CD14-positive monocyte (primary cell): ENCODE measurements at regions not wholly inside any gene's neighbourhood (a gene's known extent, or its start where the extent isn't known, plus 50 kb on each side); places are given as distances from the start of the nearest gene placed in this dataset.

Source experiments
- DNase-seq, 3 donors: peaks; one replicate each; pipeline ENCODE4 v3.0.0-alpha.2; 2011 to 2022
- H2AFZ ChIP-seq: 2 replicates; pipeline ENCODE4 v1.6.0; 2012; ENCODE audit warnings: mild to moderate bottlenecking, low read depth, low read length, inconsistent platforms; ENCODE audit not compliant: insufficient read depth, poor library complexity, severe bottlenecking
- H3K27ac ChIP-seq, 2 donors: 1 replicate in 1 of 2; 2 replicates in 1 of 2; pipeline ENCODE4 v1.5.1; 2012 to 2013; ENCODE audit warnings: low read length in 2 of 2, control low read depth in 1 of 2, inconsistent platforms in 1 of 2, low read depth in 1 of 2, mild to moderate bottlenecking in 1 of 2
- H3K27me3 ChIP-seq, 2 donors: one replicate each; pipeline versions ENCODE4 v1.6.0 to v1.6.1; 2011 to 2013; ENCODE audit warnings: low read length in 2 of 2; ENCODE audit not compliant: control insufficient read depth in 2 of 2, insufficient read depth in 2 of 2
- H3K36me3 ChIP-seq, 2 donors: replicated peaks in 1 of 2; 1 replicate in 1 of 2; 2 replicates in 1 of 2; pipeline versions ENCODE4 v1.5.1 to v1.6.1; 2012 to 2013; ENCODE audit warnings: low read length in 2 of 2, control low read depth in 1 of 2, inconsistent platforms in 1 of 2, mild to moderate bottlenecking in 1 of 2; ENCODE audit not compliant: insufficient read depth in 2 of 2, control insufficient read depth in 1 of 2
- H3K4me1 ChIP-seq, 2 donors: 1 replicate in 1 of 2; 2 replicates in 1 of 2; pipeline versions ENCODE4 v1.5.1 to v1.6.1; 2012 to 2013; ENCODE audit warnings: low read length in 2 of 2, control low read depth in 1 of 2, inconsistent platforms in 1 of 2, mild to moderate bottlenecking in 1 of 2, moderate library complexity in 1 of 2; ENCODE audit not compliant: insufficient read depth in 2 of 2, control insufficient read depth in 1 of 2
- H3K4me2 ChIP-seq: replicated peaks from 2 replicates; pipeline ENCODE3; 2012; ENCODE audit warnings: low read length, moderate library complexity, mild to moderate bottlenecking; ENCODE audit not compliant: poor library complexity, severe bottlenecking; ENCODE audit errors: extremely low read depth
- H3K4me3 ChIP-seq, 3 experiments: fragments of 200-600 bp in 1 of 3; sonication (generic) in 1 of 3; replicated peaks in 1 of 3; 1 replicate in 2 of 3; 2 replicates in 1 of 3; pipeline ENCODE4 v1.5.1; 2011 to 2013; ENCODE audit warnings: low read length in 3 of 3, mild to moderate bottlenecking in 3 of 3, control low read depth in 2 of 3, low read depth in 2 of 3, inconsistent platforms in 1 of 3, moderate library complexity in 1 of 3
- H3K79me2 ChIP-seq: 2 replicates; pipeline ENCODE4 v1.6.0; 2012; ENCODE audit warnings: mild to moderate bottlenecking, control low read depth, inconsistent platforms, low read length, moderate library complexity; ENCODE audit not compliant: insufficient read depth
- H3K9ac ChIP-seq: 2 replicates; pipeline ENCODE4 v1.6.0; 2017; ENCODE audit warnings: low read length, mild to moderate bottlenecking; ENCODE audit not compliant: insufficient read depth, poor library complexity, severe bottlenecking
- H3K9me3 ChIP-seq, 2 donors: replicated peaks in 1 of 2; 1 replicate in 1 of 2; 2 replicates in 1 of 2; pipeline versions ENCODE4 v1.5.1 to v1.6.1; 2012 to 2013; ENCODE audit warnings: low read length in 2 of 2, control low read depth in 1 of 2; ENCODE audit not compliant: control insufficient read depth in 1 of 2, insufficient read depth in 1 of 2
- H4K20me1 ChIP-seq: 2 replicates; pipeline ENCODE4 v1.6.0; 2012; ENCODE audit warnings: mild to moderate bottlenecking, low read length, control low read depth, moderate library complexity; ENCODE audit not compliant: insufficient read depth
- H3K27ac Mint-ChIP-seq, 7 donors: one replicate each; pipeline ENCODE4 v1.8.0; 2020; ENCODE audit warnings: mild to moderate bottlenecking in 7 of 7, mixed read lengths in 7 of 7, moderate library complexity in 6 of 7, inconsistent platforms in 2 of 7
- H3K27me3 Mint-ChIP-seq, 3 donors: one replicate each; pipeline ENCODE4 v1.8.0; 2021 to 2022; ENCODE audit warnings: low read depth in 3 of 3, mild to moderate bottlenecking in 3 of 3, mixed read lengths in 3 of 3, moderate library complexity in 3 of 3, inconsistent platforms in 1 of 3
- H3K36me3 Mint-ChIP-seq, 2 donors: one replicate each; pipeline ENCODE4 v1.8.0; 2020; ENCODE audit warnings: mixed read lengths in 2 of 2, inconsistent platforms in 1 of 2, mild to moderate bottlenecking in 1 of 2
- H3K4me1 Mint-ChIP-seq: one replicate; pipeline ENCODE4 v1.8.0; 2020; ENCODE audit warnings: mild to moderate bottlenecking, mixed read lengths
- H3K4me3 Mint-ChIP-seq, 2 donors: one replicate each; pipeline ENCODE4 v1.8.0; 2020; ENCODE audit warnings: mild to moderate bottlenecking in 2 of 2, mixed read lengths in 2 of 2, moderate library complexity in 1 of 2
- H3K9me3 Mint-ChIP-seq, 7 donors: one replicate each; pipeline ENCODE4 v1.8.0; 2020 to 2022; ENCODE audit warnings: mixed read lengths in 7 of 7, mild to moderate bottlenecking in 6 of 7, moderate library complexity in 6 of 7, inconsistent platforms in 2 of 7
- WGBS: methylation state at CpG from one replicate; pipeline ENCODE4 v1.1.5; 2013; ENCODE audit warnings: missing lambda C conversion rate; ENCODE audit not compliant: insufficient coverage; 5-methylcytosine and 5-hydroxymethylcytosine counted together
- intact Hi-C, 2 donors: fragments of 100-400 bp; cut with micrococcal nuclease; formaldehyde crosslinking; loops; one replicate each; pipeline versions ENCODE4 v1.15.0 to v1.15.1; 2023
- TF ChIP-seq, protein P1 (sequence below): fragments of 200-600 bp; IDR thresholded peaks from one replicate; pipeline ENCODE4 v1.8.0; 2022; ENCODE audit warnings: antibody characterized with exemption, mild to moderate bottlenecking

DNA sequence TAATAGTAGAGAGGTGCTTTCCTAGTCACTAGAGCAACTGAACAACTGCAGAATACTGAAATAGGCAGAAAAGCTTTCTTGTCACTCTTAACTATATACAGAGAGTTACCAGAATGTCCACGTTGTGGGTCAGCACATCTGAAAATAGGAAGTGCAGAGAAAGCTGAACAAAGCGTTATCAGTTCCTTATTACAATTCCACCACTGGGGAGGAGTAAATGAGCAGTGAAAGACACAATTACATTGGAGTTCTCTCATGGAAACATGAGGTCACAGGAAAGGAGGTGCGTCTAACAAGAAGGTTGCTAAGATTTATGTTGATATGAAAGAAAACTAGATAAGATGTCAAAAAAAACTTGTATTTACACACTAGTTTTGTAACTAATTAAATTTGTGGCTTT is 461.9 kb upstream of the COX7C start:
- H3K27me3 Mint-ChIP-seq = no peaks in the 10 kb centered on the region
- no CpG with 5 or more reads among the region's 3 CpGs for WGBS
- no peak for DNase-seq
- no peaks in the 10 kb centered on the region for H3K4me1 Mint-ChIP-seq
- TF ChIP-seq, protein P1, sequence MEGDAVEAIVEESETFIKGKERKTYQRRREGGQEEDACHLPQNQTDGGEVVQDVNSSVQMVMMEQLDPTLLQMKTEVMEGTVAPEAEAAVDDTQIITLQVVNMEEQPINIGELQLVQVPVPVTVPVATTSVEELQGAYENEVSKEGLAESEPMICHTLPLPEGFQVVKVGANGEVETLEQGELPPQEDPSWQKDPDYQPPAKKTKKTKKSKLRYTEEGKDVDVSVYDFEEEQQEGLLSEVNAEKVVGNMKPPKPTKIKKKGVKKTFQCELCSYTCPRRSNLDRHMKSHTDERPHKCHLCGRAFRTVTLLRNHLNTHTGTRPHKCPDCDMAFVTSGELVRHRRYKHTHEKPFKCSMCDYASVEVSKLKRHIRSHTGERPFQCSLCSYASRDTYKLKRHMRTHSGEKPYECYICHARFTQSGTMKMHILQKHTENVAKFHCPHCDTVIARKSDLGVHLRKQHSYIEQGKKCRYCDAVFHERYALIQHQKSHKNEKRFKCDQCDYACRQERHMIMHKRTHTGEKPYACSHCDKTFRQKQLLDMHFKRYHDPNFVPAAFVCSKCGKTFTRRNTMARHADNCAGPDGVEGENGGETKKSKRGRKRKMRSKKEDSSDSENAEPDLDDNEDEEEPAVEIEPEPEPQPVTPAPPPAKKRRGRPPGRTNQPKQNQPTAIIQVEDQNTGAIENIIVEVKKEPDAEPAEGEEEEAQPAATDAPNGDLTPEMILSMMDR = no peak
- no peak overlapping the region for H2AFZ ChIP-seq
- no peak overlapping the region for H3K4me3 ChIP-seq
- H3K4me2 ChIP-seq = no peak overlapping the region
- no peaks in the 10 kb centered on the region for H4K20me1 ChIP-seq
- no peaks in the 10 kb centered on the region for H3K36me3 ChIP-seq
- H3K4me3 Mint-ChIP-seq = no peak overlapping the region
- no peak overlapping the region for H3K9ac ChIP-seq
- H3K4me1 ChIP-seq = no peaks in the 10 kb centered on the region
- H3K79me2 ChIP-seq = no peaks in the 10 kb centered on the region
- H3K27me3 ChIP-seq = no peaks in the 10 kb centered on the region
- H3K27ac ChIP-seq = no peak overlapping the region
- no peaks in the 10 kb centered on the region for H3K9me3 ChIP-seq
- no peak overlapping the region for H3K27ac Mint-ChIP-seq
- H3K9me3 Mint-ChIP-seq = peaks cover 0 to 2% (median 0%) of the 10 kb centered on the region in 7 donors
- H3K36me3 Mint-ChIP-seq = no peaks in the 10 kb centered on the region
- intact Hi-C loops = no loop called here

DNA sequence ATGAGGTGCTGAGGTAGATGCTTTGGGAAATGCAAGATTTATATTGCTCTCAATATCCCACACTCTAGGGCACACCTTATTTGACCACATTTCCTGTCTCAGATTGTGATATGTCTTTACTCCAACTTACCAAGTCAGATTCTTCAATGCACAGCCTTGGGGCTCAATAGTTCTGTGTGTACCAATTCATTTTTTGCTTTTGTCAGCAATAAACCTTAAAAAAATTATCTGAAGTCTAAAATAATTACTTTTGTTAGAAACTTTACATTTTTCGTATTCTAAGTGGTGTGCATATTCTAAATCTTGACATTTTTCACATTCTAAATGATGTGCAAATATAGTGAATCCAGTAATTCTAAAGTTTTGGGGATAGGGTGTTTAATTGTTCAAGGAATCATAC is 447.5 kb upstream of the COX7C start:
- Mint-ChIP-seq H3K27ac (no peak overlapping the region), H3K4me1 (no peaks in the 10 kb centered on the region), H3K9me3 (peaks cover 0 to 2% (median 0%) of the 10 kb centered on the region in 7 donors), H3K27me3 (no peaks in the 10 kb centered on the region), H3K36me3 (no peaks in the 10 kb centered on the region), H3K4me3 (no peak overlapping the region)
- no peak overlapping the region for H3K9ac ChIP-seq
- no peaks in the 10 kb centered on the region for H3K79me2 ChIP-seq
- H3K9me3 ChIP-seq = no peaks in the 10 kb centered on the region
- H3K4me2 ChIP-seq = no peak overlapping the region
- no peaks in the 10 kb centered on the region for H3K4me1 ChIP-seq
- TF ChIP-seq, protein P1 = no peak
- H3K36me3 ChIP-seq = no peaks in the 10 kb centered on the region
- intact Hi-C loops = no loop called here
- no peak overlapping the region for H2AFZ ChIP-seq
- H3K27me3 ChIP-seq = no peaks in the 10 kb centered on the region
- no peaks in the 10 kb centered on the region for H4K20me1 ChIP-seq
- no CpG with 5 or more reads among the region's 1 CpG for WGBS
- DNase-seq = no peak
- no peak overlapping the region for H3K27ac ChIP-seq
- no peak overlapping the region for H3K4me3 ChIP-seq
